ENCODE measurements at regions not wholly inside any gene's neighbourhood (a gene's known extent, or its start where the extent isn't known, plus 50 kb on each side); places are given as distances from the start of the nearest gene placed in this dataset.

DNA sequence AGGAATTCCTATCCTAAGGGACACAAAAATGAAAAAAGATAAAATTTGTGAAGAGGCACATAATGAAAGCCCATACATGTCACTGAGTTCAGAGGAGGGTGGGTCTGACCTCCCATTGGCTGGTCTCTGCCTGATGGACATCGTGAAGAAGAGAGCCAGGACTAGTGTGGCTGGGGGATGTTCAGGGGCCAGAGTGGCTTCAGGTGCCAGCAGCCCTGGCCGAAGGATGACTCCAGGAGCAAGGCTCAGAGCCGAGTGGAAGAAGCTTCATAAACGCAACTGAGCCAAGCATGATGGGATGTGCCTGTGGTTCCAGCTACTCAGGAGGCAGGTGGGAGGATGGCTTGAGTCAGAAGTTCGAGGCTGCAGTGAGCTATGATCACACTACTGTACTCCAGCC is 56.9 kb upstream of the ATP5PO start:
- no peak for TF ChIP-seq STAT3 (IDR thresholded peaks at IDR 0.05; ENCODE audit: low read depth, low read length)
- no peak for TF ChIP-seq RCOR1 (conservative IDR thresholded peaks at IDR 0.05; ENCODE audit: low read depth, low read length)

Data from GM12878 (cell line).